CD14-positive monocyte (primary cell): ENCODE measurements at regions not wholly inside any gene's neighbourhood (a gene's known extent, or its start where the extent isn't known, plus 50 kb on each side); places are given as distances from the start of the nearest gene placed in this dataset.

Source experiments
- DNase-seq, 3 donors: peaks; one replicate each; pipeline ENCODE4 v3.0.0-alpha.2; 2011 to 2022
- H2AFZ ChIP-seq: 2 replicates; pipeline ENCODE4 v1.6.0; 2012; ENCODE audit warnings: mild to moderate bottlenecking, low read depth, low read length, inconsistent platforms; ENCODE audit not compliant: insufficient read depth, poor library complexity, severe bottlenecking
- H3K27ac ChIP-seq, 2 donors: 1 replicate in 1 of 2; 2 replicates in 1 of 2; pipeline ENCODE4 v1.5.1; 2012 to 2013; ENCODE audit warnings: low read length in 2 of 2, control low read depth in 1 of 2, inconsistent platforms in 1 of 2, low read depth in 1 of 2, mild to moderate bottlenecking in 1 of 2
- H3K27me3 ChIP-seq, 2 donors: one replicate each; pipeline versions ENCODE4 v1.6.0 to v1.6.1; 2011 to 2013; ENCODE audit warnings: low read length in 2 of 2; ENCODE audit not compliant: control insufficient read depth in 2 of 2, insufficient read depth in 2 of 2
- H3K36me3 ChIP-seq, 2 donors: replicated peaks in 1 of 2; 1 replicate in 1 of 2; 2 replicates in 1 of 2; pipeline versions ENCODE4 v1.5.1 to v1.6.1; 2012 to 2013; ENCODE audit warnings: low read length in 2 of 2, control low read depth in 1 of 2, inconsistent platforms in 1 of 2, mild to moderate bottlenecking in 1 of 2; ENCODE audit not compliant: insufficient read depth in 2 of 2, control insufficient read depth in 1 of 2
- H3K4me1 ChIP-seq, 2 donors: 1 replicate in 1 of 2; 2 replicates in 1 of 2; pipeline versions ENCODE4 v1.5.1 to v1.6.1; 2012 to 2013; ENCODE audit warnings: low read length in 2 of 2, control low read depth in 1 of 2, inconsistent platforms in 1 of 2, mild to moderate bottlenecking in 1 of 2, moderate library complexity in 1 of 2; ENCODE audit not compliant: insufficient read depth in 2 of 2, control insufficient read depth in 1 of 2
- H3K4me2 ChIP-seq: replicated peaks from 2 replicates; pipeline ENCODE3; 2012; ENCODE audit warnings: low read length, moderate library complexity, mild to moderate bottlenecking; ENCODE audit not compliant: poor library complexity, severe bottlenecking; ENCODE audit errors: extremely low read depth
- H3K4me3 ChIP-seq, 3 experiments: fragments of 200-600 bp in 1 of 3; sonication (generic) in 1 of 3; replicated peaks in 1 of 3; 1 replicate in 2 of 3; 2 replicates in 1 of 3; pipeline ENCODE4 v1.5.1; 2011 to 2013; ENCODE audit warnings: low read length in 3 of 3, mild to moderate bottlenecking in 3 of 3, control low read depth in 2 of 3, low read depth in 2 of 3, inconsistent platforms in 1 of 3, moderate library complexity in 1 of 3
- H3K79me2 ChIP-seq: 2 replicates; pipeline ENCODE4 v1.6.0; 2012; ENCODE audit warnings: mild to moderate bottlenecking, control low read depth, inconsistent platforms, low read length, moderate library complexity; ENCODE audit not compliant: insufficient read depth
- H3K9ac ChIP-seq: 2 replicates; pipeline ENCODE4 v1.6.0; 2017; ENCODE audit warnings: low read length, mild to moderate bottlenecking; ENCODE audit not compliant: insufficient read depth, poor library complexity, severe bottlenecking
- H3K9me3 ChIP-seq, 2 donors: replicated peaks in 1 of 2; 1 replicate in 1 of 2; 2 replicates in 1 of 2; pipeline versions ENCODE4 v1.5.1 to v1.6.1; 2012 to 2013; ENCODE audit warnings: low read length in 2 of 2, control low read depth in 1 of 2; ENCODE audit not compliant: control insufficient read depth in 1 of 2, insufficient read depth in 1 of 2
- H4K20me1 ChIP-seq: 2 replicates; pipeline ENCODE4 v1.6.0; 2012; ENCODE audit warnings: mild to moderate bottlenecking, low read length, control low read depth, moderate library complexity; ENCODE audit not compliant: insufficient read depth
- H3K27ac Mint-ChIP-seq, 7 donors: one replicate each; pipeline ENCODE4 v1.8.0; 2020; ENCODE audit warnings: mild to moderate bottlenecking in 7 of 7, mixed read lengths in 7 of 7, moderate library complexity in 6 of 7, inconsistent platforms in 2 of 7
- H3K27me3 Mint-ChIP-seq, 3 donors: one replicate each; pipeline ENCODE4 v1.8.0; 2021 to 2022; ENCODE audit warnings: low read depth in 3 of 3, mild to moderate bottlenecking in 3 of 3, mixed read lengths in 3 of 3, moderate library complexity in 3 of 3, inconsistent platforms in 1 of 3
- H3K36me3 Mint-ChIP-seq, 2 donors: one replicate each; pipeline ENCODE4 v1.8.0; 2020; ENCODE audit warnings: mixed read lengths in 2 of 2, inconsistent platforms in 1 of 2, mild to moderate bottlenecking in 1 of 2
- H3K4me1 Mint-ChIP-seq: one replicate; pipeline ENCODE4 v1.8.0; 2020; ENCODE audit warnings: mild to moderate bottlenecking, mixed read lengths
- H3K4me3 Mint-ChIP-seq, 2 donors: one replicate each; pipeline ENCODE4 v1.8.0; 2020; ENCODE audit warnings: mild to moderate bottlenecking in 2 of 2, mixed read lengths in 2 of 2, moderate library complexity in 1 of 2
- H3K9me3 Mint-ChIP-seq, 7 donors: one replicate each; pipeline ENCODE4 v1.8.0; 2020 to 2022; ENCODE audit warnings: mixed read lengths in 7 of 7, mild to moderate bottlenecking in 6 of 7, moderate library complexity in 6 of 7, inconsistent platforms in 2 of 7
- CTCF ChIP-seq: fragments of 200-600 bp; IDR thresholded peaks from one replicate; pipeline ENCODE4 v1.8.0; 2022; ENCODE audit warnings: antibody characterized with exemption, mild to moderate bottlenecking
- WGBS: methylation state at CpG from one replicate; pipeline ENCODE4 v1.1.5; 2013; ENCODE audit warnings: missing lambda C conversion rate; ENCODE audit not compliant: insufficient coverage; 5-methylcytosine and 5-hydroxymethylcytosine counted together
- intact Hi-C, 2 donors: fragments of 100-400 bp; cut with micrococcal nuclease; formaldehyde crosslinking; loops; one replicate each; pipeline versions ENCODE4 v1.15.0 to v1.15.1; 2023

DNA sequence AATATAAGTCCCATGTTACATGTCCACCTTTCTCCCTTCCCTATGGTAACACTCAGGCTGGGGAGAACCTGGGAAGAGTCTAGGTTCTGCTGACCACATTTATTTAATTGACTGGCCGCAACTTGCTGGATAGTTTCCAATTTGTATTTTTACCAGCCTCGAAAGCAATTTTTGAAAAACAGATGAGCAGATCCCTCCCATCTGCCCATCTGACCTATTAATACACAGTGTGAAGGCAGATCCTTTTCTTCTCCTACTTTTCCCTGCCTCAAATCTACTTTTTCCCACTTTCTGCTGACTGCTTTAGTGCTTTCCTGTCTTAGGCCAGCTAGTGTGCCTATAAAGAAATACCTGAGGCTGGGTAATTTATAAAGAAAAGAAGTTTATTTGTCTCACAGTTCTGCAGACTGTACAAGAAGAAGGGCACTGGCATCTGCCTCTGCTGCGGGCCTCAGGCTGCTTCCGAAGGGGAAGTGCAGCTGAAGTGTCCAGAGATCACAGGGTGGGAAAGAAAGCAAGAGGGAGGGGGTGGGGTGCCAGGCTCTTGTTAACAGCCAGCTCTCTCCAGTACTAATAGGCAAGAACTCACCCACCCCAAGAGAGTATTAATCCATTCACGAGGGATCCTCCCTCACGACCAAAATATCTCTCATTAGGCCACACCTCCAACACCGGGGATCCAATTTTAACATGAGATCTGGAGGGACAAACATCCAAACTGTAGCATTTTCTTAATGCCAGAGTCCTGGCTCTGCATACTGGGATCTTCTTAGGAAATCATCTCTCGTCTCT, 336.0 kb upstream of the IGFBP3 start:
- no peak for TF ChIP-seq CTCF
- intact Hi-C loops: no loop called here
- Histone ChIP-seq H2AFZ (no peak overlapping the region), H3K9ac (no peak overlapping the region), H4K20me1 (no peaks in the 10 kb centered on the region), H3K4me2 (no peak overlapping the region), H3K4me3 (no peak overlapping the region), H3K36me3 (no peaks in the 10 kb centered on the region), H3K27ac (no peak overlapping the region), H3K9me3 (peaks cover 18 to 20% of the 10 kb centered on the region in 2 donors), H3K4me1 (no peaks in the 10 kb centered on the region), H3K27me3 (no peaks in the 10 kb centered on the region), H3K79me2 (no peaks in the 10 kb centered on the region)
- no peak overlapping the region for H3K4me3 Mint-ChIP-seq
- peaks cover 10 to 24% (median 19%) of the 10 kb centered on the region in 7 donors for H3K9me3 Mint-ChIP-seq
- no peaks in the 10 kb centered on the region for H3K4me1 Mint-ChIP-seq
- WGBS: 91% methylated on average over 5 of the region's 8 CpGs
- no peaks in the 10 kb centered on the region for H3K36me3 Mint-ChIP-seq
- H3K27me3 Mint-ChIP-seq: peaks cover 0 to 1% (median 0%) of the 10 kb centered on the region in 3 donors
- H3K27ac Mint-ChIP-seq: no peak overlapping the region
- no peak for DNase-seq

- Histone ChIP-seq H3K27ac (no peak overlapping the region), H2AFZ (no peak overlapping the region), H3K4me2 (no peak overlapping the region), H3K9ac (no peak overlapping the region), H4K20me1 (no peaks in the 10 kb centered on the region), H3K4me1 (no peaks in the 10 kb centered on the region), H3K9me3 (peaks cover 4% of the 10 kb centered on the region in 2 donors), H3K79me2 (no peaks in the 10 kb centered on the region), H3K36me3 (no peaks in the 10 kb centered on the region), H3K4me3 (no peak overlapping the region), H3K27me3 (no peaks in the 10 kb centered on the region)
- H3K27me3 Mint-ChIP-seq: peaks cover 0 to 1% (median 0%) of the 10 kb centered on the region in 3 donors
- no peak overlapping the region for H3K27ac Mint-ChIP-seq
- no peaks in the 10 kb centered on the region for H3K36me3 Mint-ChIP-seq
- 88% methylated on average over 1 of the region's 1 CpG for WGBS
- H3K4me1 Mint-ChIP-seq: no peaks in the 10 kb centered on the region
- TF ChIP-seq CTCF: no peak
- intact Hi-C loops: no loop called here
- peaks cover 0 to 7% (median 2%) of the 10 kb centered on the region in 7 donors for H3K9me3 Mint-ChIP-seq
- no peak for DNase-seq
- no peak overlapping the region for H3K4me3 Mint-ChIP-seq
These were observed 332.4 kb upstream of the IGFBP3 start for GRCh38 chr7:46253520-46253919.
